ENCODE measurements at regions not wholly inside any gene's neighbourhood (a gene's known extent, or its start where the extent isn't known, plus 50 kb on each side); places are given as distances from the start of the nearest gene placed in this dataset.

GRCh38 chr6:132063204-132063603, 112.0 kb upstream of the CCN2 start:
- intact Hi-C loops (cut with micrococcal nuclease) = no loop called here
- H3K36me3 Mint-ChIP-seq (ENCODE audit: low read depth) = no peaks in the 10 kb centered on the region
- ATAC-seq (ENCODE audit: low read depth) = no peak
- ChIA-PET POLR2A (no interaction called here), CTCF (no interaction called here)
- H3K4me3 Mint-ChIP-seq = no peak overlapping the region
- no peaks in the 10 kb centered on the region for H3K4me1 Mint-ChIP-seq
- no peaks in the 10 kb centered on the region for H3K27me3 Mint-ChIP-seq
- H3K9me3 Mint-ChIP-seq = no peaks in the 10 kb centered on the region
- no peak for TF ChIP-seq CTCF (IDR thresholded peaks at IDR 0.05)
- DNase-seq = no peak
- no peak overlapping the region for H3K27ac Mint-ChIP-seq

GRCh38 chr6:132062626-132063025, 111.5 kb upstream of the CCN2 start:
- intact Hi-C loops (cut with micrococcal nuclease) = no loop called here
- CTCF ChIA-PET = no interaction called here
- ATAC-seq (ENCODE audit: low read depth) (no peak), DNase-seq (no peak)
- POLR2A ChIA-PET = no interaction called here
- Mint-ChIP-seq H3K4me1 (no peaks in the 10 kb centered on the region), H3K27ac (no peak overlapping the region), H3K4me3 (no peak overlapping the region), H3K27me3 (no peaks in the 10 kb centered on the region), H3K36me3 (ENCODE audit: low read depth) (no peaks in the 10 kb centered on the region), H3K9me3 (no peaks in the 10 kb centered on the region)
- TF ChIP-seq CTCF (IDR thresholded peaks at IDR 0.05) = no peak

GRCh38 chr6:132061381-132061780, 110.2 kb upstream of the CCN2 start:
- Mint-ChIP-seq H3K9me3 (no peaks in the 10 kb centered on the region), H3K4me3 (no peak overlapping the region), H3K27me3 (no peaks in the 10 kb centered on the region), H3K27ac (no peak overlapping the region), H3K4me1 (no peaks in the 10 kb centered on the region), H3K36me3 (ENCODE audit: low read depth) (no peaks in the 10 kb centered on the region)
- DNase-seq (no peak), ATAC-seq (ENCODE audit: low read depth) (no peak)
- CTCF ChIA-PET = no interaction called here
- no peak for TF ChIP-seq CTCF (IDR thresholded peaks at IDR 0.05)
- POLR2A ChIA-PET = no interaction called here
- intact Hi-C loops (cut with micrococcal nuclease) = no loop called here

GRCh38 chr6:132060591-132060990, 109.4 kb upstream of the CCN2 start:
- no peaks in the 10 kb centered on the region for H3K4me1 Mint-ChIP-seq
- POLR2A ChIA-PET = no interaction called here
- no peaks in the 10 kb centered on the region for H3K9me3 Mint-ChIP-seq
- DNase-seq (no peak), ATAC-seq (ENCODE audit: low read depth) (no peak)
- no peak overlapping the region for H3K27ac Mint-ChIP-seq
- no peak overlapping the region for H3K4me3 Mint-ChIP-seq
- intact Hi-C loops (cut with micrococcal nuclease) = no loop called here
- CTCF ChIA-PET = no interaction called here
- no peaks in the 10 kb centered on the region for H3K36me3 Mint-ChIP-seq (ENCODE audit: low read depth)
- no peak for TF ChIP-seq CTCF (IDR thresholded peaks at IDR 0.05)
- H3K27me3 Mint-ChIP-seq = no peaks in the 10 kb centered on the region

- H3K27ac Mint-ChIP-seq = no peak overlapping the region
- no peak for ATAC-seq (ENCODE audit: low read depth)
- no peaks in the 10 kb centered on the region for H3K9me3 Mint-ChIP-seq
- no peak for DNase-seq
- POLR2A ChIA-PET = no interaction called here
- H3K27me3 Mint-ChIP-seq = no peaks in the 10 kb centered on the region
- intact Hi-C loops (cut with micrococcal nuclease) = no loop called here
- no peak overlapping the region for H3K4me3 Mint-ChIP-seq
- H3K4me1 Mint-ChIP-seq = no peaks in the 10 kb centered on the region
- H3K36me3 Mint-ChIP-seq (ENCODE audit: low read depth) = no peaks in the 10 kb centered on the region
- no peak for TF ChIP-seq CTCF (IDR thresholded peaks at IDR 0.05)
- CTCF ChIA-PET = no interaction called here
Observed at GRCh38 chr6:132058975-132059374, 107.8 kb upstream of the CCN2 start.
